GM12878 (cell line): ENCODE measurements at regions not wholly inside any gene's neighbourhood (a gene's known extent, or its start where the extent isn't known, plus 50 kb on each side); places are given as distances from the start of the nearest gene placed in this dataset.

Source experiments
- CBX3 ChIP-seq: fragments of 200-600 bp; sonication (generic); IDR thresholded peaks from 2 replicates; pipeline ENCODE4 v1.6.1; 2016; ENCODE audit warnings: low read depth, borderline replicate concordance
- E2F4 ChIP-seq: IDR thresholded peaks from 2 replicates; pipeline ENCODE4 v1.6.1; 2012; ENCODE audit warnings: low read depth, low read length, improper control_type of control experiment
- EGR1 ChIP-seq, 2 experiments: IDR thresholded peaks; 1 replicate in 1 of 2; 2 replicates in 1 of 2; pipeline ENCODE4 v1.6.1; 2011 to 2012; ENCODE audit warnings: low read depth in 2 of 2, low read length in 2 of 2, borderline replicate concordance in 1 of 2, mild to moderate bottlenecking in 1 of 2, moderate library complexity in 1 of 2
- IKZF1 ChIP-seq: fragments of 450-650 bp; conservative IDR thresholded peaks from 2 replicates; pipeline ENCODE4 v1.6.1; 2017; ENCODE audit warnings: antibody characterized with exemption, mild to moderate bottlenecking
- SIX5 ChIP-seq: IDR thresholded peaks from 2 replicates; pipeline ENCODE4 v1.6.1; 2011; ENCODE audit warnings: mild to moderate bottlenecking, low read depth, low read length, moderate library complexity; ENCODE audit not compliant: severe bottlenecking
- SMAD5 ChIP-seq: IDR thresholded peaks from 2 replicates; pipeline ENCODE4 v1.6.1; 2016; ENCODE audit warnings: antibody characterized with exemption, low read depth
- SREBF2 ChIP-seq: IDR thresholded peaks from 2 replicates; pipeline ENCODE4 v1.6.1; 2012; ENCODE audit warnings: mild to moderate bottlenecking, low read length
- STAT1 ChIP-seq: fragments of 450-650 bp; conservative IDR thresholded peaks from 2 replicates; pipeline ENCODE4 v1.6.1; 2014; ENCODE audit warnings: antibody characterized with exemption, mild to moderate bottlenecking
- STAT3 ChIP-seq: IDR thresholded peaks from 2 replicates; pipeline ENCODE4 v1.6.1; 2011; ENCODE audit warnings: low read depth, low read length, improper control_type of control experiment
- SUPT20H ChIP-seq: IDR thresholded peaks from 2 replicates; pipeline ENCODE4 v1.6.1; 2011; ENCODE audit warnings: low read depth, mild to moderate bottlenecking, low read length, moderate library complexity, borderline replicate concordance; ENCODE audit not compliant: control insufficient read depth
- ZBED1 ChIP-seq: IDR thresholded peaks from 2 replicates; pipeline ENCODE4 v1.6.1; 2016; ENCODE audit warnings: borderline replicate concordance
- ZNF217 ChIP-seq: fragments of 450-650 bp; IDR thresholded peaks from 2 replicates; pipeline ENCODE4 v1.6.1; 2017; ENCODE audit warnings: antibody characterized with exemption, mild to moderate bottlenecking
- TF ChIP-seq, protein P1 (sequence below): fragments of 450-650 bp; IDR thresholded peaks from 2 replicates; pipeline ENCODE4 v1.6.1; 2017; ENCODE audit warnings: mild to moderate bottlenecking, moderate library complexity

GRCh38 chr6:147972448-147972847 is 370.2 kb upstream of the SASH1 start (continued):
- TF ChIP-seq, protein P1, sequence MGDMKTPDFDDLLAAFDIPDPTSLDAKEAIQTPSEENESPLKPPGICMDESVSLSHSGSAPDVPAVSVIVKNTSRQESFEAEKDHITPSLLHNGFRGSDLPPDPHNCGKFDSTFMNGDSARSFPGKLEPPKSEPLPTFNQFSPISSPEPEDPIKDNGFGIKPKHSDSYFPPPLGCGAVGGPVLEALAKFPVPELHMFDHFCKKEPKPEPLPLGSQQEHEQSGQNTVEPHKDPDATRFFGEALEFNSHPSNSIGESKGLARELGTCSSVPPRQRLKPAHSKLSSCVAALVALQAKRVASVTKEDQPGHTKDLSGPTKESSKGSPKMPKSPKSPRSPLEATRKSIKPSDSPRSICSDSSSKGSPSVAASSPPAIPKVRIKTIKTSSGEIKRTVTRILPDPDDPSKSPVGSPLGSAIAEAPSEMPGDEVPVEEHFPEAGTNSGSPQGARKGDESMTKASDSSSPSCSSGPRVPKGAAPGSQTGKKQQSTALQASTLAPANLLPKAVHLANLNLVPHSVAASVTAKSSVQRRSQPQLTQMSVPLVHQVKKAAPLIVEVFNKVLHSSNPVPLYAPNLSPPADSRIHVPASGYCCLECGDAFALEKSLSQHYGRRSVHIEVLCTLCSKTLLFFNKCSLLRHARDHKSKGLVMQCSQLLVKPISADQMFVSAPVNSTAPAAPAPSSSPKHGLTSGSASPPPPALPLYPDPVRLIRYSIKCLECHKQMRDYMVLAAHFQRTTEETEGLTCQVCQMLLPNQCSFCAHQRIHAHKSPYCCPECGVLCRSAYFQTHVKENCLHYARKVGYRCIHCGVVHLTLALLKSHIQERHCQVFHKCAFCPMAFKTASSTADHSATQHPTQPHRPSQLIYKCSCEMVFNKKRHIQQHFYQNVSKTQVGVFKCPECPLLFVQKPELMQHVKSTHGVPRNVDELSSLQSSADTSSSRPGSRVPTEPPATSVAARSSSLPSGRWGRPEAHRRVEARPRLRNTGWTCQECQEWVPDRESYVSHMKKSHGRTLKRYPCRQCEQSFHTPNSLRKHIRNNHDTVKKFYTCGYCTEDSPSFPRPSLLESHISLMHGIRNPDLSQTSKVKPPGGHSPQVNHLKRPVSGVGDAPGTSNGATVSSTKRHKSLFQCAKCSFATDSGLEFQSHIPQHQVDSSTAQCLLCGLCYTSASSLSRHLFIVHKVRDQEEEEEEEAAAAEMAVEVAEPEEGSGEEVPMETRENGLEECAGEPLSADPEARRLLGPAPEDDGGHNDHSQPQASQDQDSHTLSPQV, result no peak
- TF ChIP-seq ZBED1 (no peak), STAT3 (no peak), ZNF217 (no peak), SUPT20H (no peak), CBX3 (no peak), EGR1 (IDR thresholded peaks at IDR 0.05; ENCODE audit: borderline replicate concordance in 1 of 2, low read depth in 2 of 2, low read length in 2 of 2) (no peak), IKZF1 (no peak), STAT1 (no peak), SREBF2 (no peak), E2F4 (no peak), SMAD5 (no peak), SIX5 (no peak)
